ENCODE measurements at regions not wholly inside any gene's neighbourhood (a gene's known extent, or its start where the extent isn't known, plus 50 kb on each side); places are given as distances from the start of the nearest gene placed in this dataset.
A peak's percentile ranks its signal among the peaks of the same experiment; 100 is the strongest.

GRCh38 chr5:38672059-38672788 is 115.8 kb upstream of the LIFR start:
- Histone ChIP-seq H3K4me3 (ENCODE audit: low read depth, low read length, poor library complexity, severe bottlenecking) (no peak overlapping the region), H3K9me3 (ENCODE audit: low read depth, low read length, poor library complexity, severe bottlenecking) (no peaks in the 10 kb centered on the region), H3K27me3 (replicated peaks; ENCODE audit: insufficient read depth, low read depth, low read length, poor library complexity) (no peaks in the 10 kb centered on the region), H3K4me1 (ENCODE audit: insufficient read depth, low read length, poor library complexity, severe bottlenecking) (no peaks in the 10 kb centered on the region), H3K36me3 (ENCODE audit: insufficient read depth, low read length, poor library complexity, severe bottlenecking) (no peaks in the 10 kb centered on the region), H3K27ac (ENCODE audit: low read depth, low read length, poor library complexity, severe bottlenecking) (no peak overlapping the region)
- intact Hi-C loops (cut with micrococcal nuclease; ENCODE audit: unreplicated experiment) = no loop called here
- peak; percentile 39 for DNase-seq (ENCODE audit: low spot score)
- CTCF ChIA-PET = no interaction called here
- POLR2A ChIA-PET (ENCODE audit: low non-redundant PET) = no interaction called here
- no TSS peak for BruUV-seq (replicated peaks)
- TF ChIP-seq CTCF (conservative IDR thresholded peaks at IDR 0.05; ENCODE audit: low read depth, low read length) = no peak
- TF ChIP-seq EZH2 (IDR thresholded peaks at IDR 0.05; ENCODE audit: borderline replicate concordance, low read depth, low read length, poor library complexity, severe bottlenecking) = no peak

GRCh38 chr5:38673671-38674071 is 117.2 kb upstream of the LIFR start:
- Histone ChIP-seq H3K9me3 (ENCODE audit: low read depth, low read length, poor library complexity, severe bottlenecking) (no peaks in the 10 kb centered on the region), H3K27ac (ENCODE audit: low read depth, low read length, poor library complexity, severe bottlenecking) (no peak overlapping the region), H3K4me1 (ENCODE audit: insufficient read depth, low read length, poor library complexity, severe bottlenecking) (no peaks in the 10 kb centered on the region), H3K27me3 (replicated peaks; ENCODE audit: insufficient read depth, low read depth, low read length, poor library complexity) (no peaks in the 10 kb centered on the region), H3K4me3 (ENCODE audit: low read depth, low read length, poor library complexity, severe bottlenecking) (no peak overlapping the region), H3K36me3 (ENCODE audit: insufficient read depth, low read length, poor library complexity, severe bottlenecking) (no peaks in the 10 kb centered on the region)
- peak; percentile 26 for DNase-seq (ENCODE audit: low spot score)
- CTCF ChIA-PET = interaction anchor here (0.6 to 0.7 kb wide), 3 partner anchors 128 to 1064 kb away, joined by 3 read pairs; no protein-coding TSS in a partner anchor
- BruUV-seq (replicated peaks) = no TSS peak
- intact Hi-C loops (cut with micrococcal nuclease; ENCODE audit: unreplicated experiment) = no loop called here
- POLR2A ChIA-PET (ENCODE audit: low non-redundant PET) = no interaction called here
- TF ChIP-seq CTCF (conservative IDR thresholded peaks at IDR 0.05; ENCODE audit: low read depth, low read length) (peak; percentile 51), EZH2 (IDR thresholded peaks at IDR 0.05; ENCODE audit: borderline replicate concordance, low read depth, low read length, poor library complexity, severe bottlenecking) (no peak)

DNA sequence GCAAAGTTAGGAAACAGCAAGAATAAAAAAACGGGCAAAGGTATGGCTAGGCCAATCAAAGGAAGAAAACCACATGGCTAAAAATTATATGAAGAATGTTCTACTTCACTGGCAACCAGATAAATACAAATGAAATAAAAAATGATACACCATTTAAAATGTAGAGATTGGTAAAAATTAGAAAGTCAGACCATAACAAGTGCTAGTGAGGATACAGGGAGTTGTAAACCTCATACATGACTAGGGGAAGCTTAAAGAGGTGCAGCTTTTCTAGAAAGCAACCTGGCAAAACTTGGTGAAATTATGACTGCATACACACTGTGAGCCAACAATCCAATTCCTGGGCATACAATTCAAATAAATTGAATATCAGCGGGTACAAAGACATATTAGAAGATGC is 119.0 kb upstream of the LIFR start:
- TF ChIP-seq EZH2 (IDR thresholded peaks at IDR 0.05; ENCODE audit: borderline replicate concordance, low read depth, low read length, poor library complexity, severe bottlenecking) = no peak
- no peak for TF ChIP-seq CTCF (conservative IDR thresholded peaks at IDR 0.05; ENCODE audit: low read depth, low read length)
- intact Hi-C loops (cut with micrococcal nuclease; ENCODE audit: unreplicated experiment) = no loop called here
- no TSS peak for BruUV-seq (replicated peaks)
- POLR2A ChIA-PET (ENCODE audit: low non-redundant PET) = no interaction called here
- Histone ChIP-seq H3K27me3 (replicated peaks; ENCODE audit: insufficient read depth, low read depth, low read length, poor library complexity) (no peaks in the 10 kb centered on the region), H3K4me1 (ENCODE audit: insufficient read depth, low read length, poor library complexity, severe bottlenecking) (no peaks in the 10 kb centered on the region), H3K4me3 (ENCODE audit: low read depth, low read length, poor library complexity, severe bottlenecking) (no peak overlapping the region), H3K36me3 (ENCODE audit: insufficient read depth, low read length, poor library complexity, severe bottlenecking) (no peaks in the 10 kb centered on the region), H3K27ac (ENCODE audit: low read depth, low read length, poor library complexity, severe bottlenecking) (no peak overlapping the region), H3K9me3 (ENCODE audit: low read depth, low read length, poor library complexity, severe bottlenecking) (no peaks in the 10 kb centered on the region)
- CTCF ChIA-PET = no interaction called here
- no peak for DNase-seq (ENCODE audit: low spot score)

Measured in A673 (cell line).